ENCODE measurements at regions not wholly inside any gene's neighbourhood (a gene's known extent, or its start where the extent isn't known, plus 50 kb on each side); places are given as distances from the start of the nearest gene placed in this dataset.

GRCh38 chr17:37801171-37801570, 56.3 kb upstream of the HNF1B start:
- no peak for TF ChIP-seq CTCF (IDR thresholded peaks at IDR 0.05; ENCODE audit: insufficient read depth, low read depth, low read length)
- TF ChIP-seq EZH2 (IDR thresholded peaks at IDR 0.05; ENCODE audit: insufficient read depth, low read length): no peak

Measured in astrocyte (in vitro differentiated cells and primary cell).